Left ventricle myocardium inferior (tissue), 1 donor: ENCODE measurements at regions not wholly inside any gene's neighbourhood (a gene's known extent, or its start where the extent isn't known, plus 50 kb on each side); places are given as distances from the start of the nearest gene placed in this dataset.
"Not testable (repeated sequence)": the region's sequence is repeated elsewhere in the genome, so short reads cannot be mapped to it uniquely, and the experiment has no call there.

ENCODE experiments used
- DNase-seq: peaks from one replicate; pipeline ENCODE4 v3.0.0-alpha.2; 2020
- H3K27ac ChIP-seq: fragments of 200-600 bp; replicated peaks from 2 replicates; pipeline ENCODE4 v1.8.0; 2021
- H3K27me3 ChIP-seq: fragments of 200-600 bp; 2 replicates; pipeline ENCODE4 v1.8.0; 2021; ENCODE audit warnings: low read depth
- H3K36me3 ChIP-seq: fragments of 200-600 bp; 2 replicates; pipeline ENCODE4 v1.8.0; 2021
- H3K4me1 ChIP-seq: fragments of 200-600 bp; 2 replicates; pipeline ENCODE4 v1.8.0; 2021
- H3K4me3 ChIP-seq: fragments of 200-600 bp; 2 replicates; pipeline ENCODE4 v1.8.0; 2021; ENCODE audit warnings: mild to moderate bottlenecking, moderate library complexity
- H3K9me3 ChIP-seq: fragments of 200-600 bp; replicated peaks from 2 replicates; pipeline ENCODE4 v1.8.0; 2021
- CTCF ChIP-seq: fragments of 200-600 bp; IDR thresholded peaks from 2 replicates; pipeline ENCODE4 v1.8.0; 2021; ENCODE audit warnings: antibody characterized with exemption, mild to moderate bottlenecking, borderline replicate concordance
- intact Hi-C: fragments of 100-400 bp; cut with micrococcal nuclease; formaldehyde crosslinking; loops from one replicate; pipeline ENCODE4 v1.11.0; 2022
- donor health status: DM: no; HTN: yes; CAD: no; lungs with severe emphysema.

- intact Hi-C loops = no loop called here
- Histone ChIP-seq H3K4me1 (peaks cover 21% of the 10 kb centered on the region), H3K9me3 (no peaks in the 10 kb centered on the region), H3K27ac (no peak overlapping the region), H3K27me3 (no peaks in the 10 kb centered on the region), H3K36me3 (no peaks in the 10 kb centered on the region), H3K4me3 (no peak overlapping the region)
- no peak for DNase-seq
- no peak for TF ChIP-seq CTCF
Observed at GRCh38 chr2:235430366-235431083, 63.3 kb upstream of the AGAP1 start.

GRCh38 chr2:235432741-235433520 lies 60.9 kb upstream of the AGAP1 start:
- H3K36me3 ChIP-seq = no peaks in the 10 kb centered on the region
- H3K27ac ChIP-seq = peak overlapping the region; percentile 73
- H3K4me1 ChIP-seq = peaks cover 21% of the 10 kb centered on the region
- H3K27me3 ChIP-seq = no peaks in the 10 kb centered on the region
- intact Hi-C loops = no loop called here
- no peaks in the 10 kb centered on the region for H3K9me3 ChIP-seq
- no peak for DNase-seq
- H3K4me3 ChIP-seq = peak overlapping the region; percentile 24
- no peak for TF ChIP-seq CTCF

GRCh38 chr2:235433860-235434259 lies 60.0 kb upstream of the AGAP1 start:
- Histone ChIP-seq H3K9me3 (no peaks in the 10 kb centered on the region), H3K4me1 (peaks cover 21% of the 10 kb centered on the region), H3K36me3 (no peaks in the 10 kb centered on the region), H3K27me3 (no peaks in the 10 kb centered on the region), H3K4me3 (no peak overlapping the region), H3K27ac (peak overlapping the region; percentile 73)
- intact Hi-C loops = no loop called here
- peak; percentile 61 for DNase-seq
- TF ChIP-seq CTCF = peak; percentile 41

GRCh38 chr2:235439959-235440662 lies 53.7 kb upstream of the AGAP1 start:
- no peak overlapping the region for H3K27ac ChIP-seq
- DNase-seq = no peak
- no peak for TF ChIP-seq CTCF
- no peaks in the 10 kb centered on the region for H3K4me1 ChIP-seq
- intact Hi-C loops = no loop called here
- no peaks in the 10 kb centered on the region for H3K9me3 ChIP-seq
- H3K4me3 ChIP-seq = no peak overlapping the region
- H3K27me3 ChIP-seq = peaks cover 15% of the 10 kb centered on the region
- no peaks in the 10 kb centered on the region for H3K36me3 ChIP-seq

- intact Hi-C loops = not testable (repeated sequence)
Observed at GRCh38 chr2:235443580-235443979, 50.3 kb upstream of the AGAP1 start.

More at GRCh38 chr2:235443580-235443979, 50.3 kb upstream of the AGAP1 start:
- not testable (repeated sequence) for H3K4me3 ChIP-seq, H3K27ac ChIP-seq, H3K4me1 ChIP-seq, DNase-seq, H3K36me3 ChIP-seq, H3K9me3 ChIP-seq
- H3K27me3 ChIP-seq = peaks cover 15% of the 10 kb centered on the region
